ENCODE measurements at regions not wholly inside any gene's neighbourhood (a gene's known extent, or its start where the extent isn't known, plus 50 kb on each side); places are given as distances from the start of the nearest gene placed in this dataset.
"Not testable (repeated sequence)": the region's sequence is repeated elsewhere in the genome, so short reads cannot be mapped to it uniquely, and the experiment has no call there.

- DNase-seq (ENCODE audit: low read depth) = peak; percentile 22
- no peak overlapping the region for H3K4me3 ChIP-seq (ENCODE audit: low read depth, low read length)
Observed at GRCh38 chr2:183868707-183869106, 729.6 kb upstream of the ZNF804A start.

GRCh38 chr2:183872131-183872530 is 726.2 kb upstream of the ZNF804A start:
- TF ChIP-seq, protein P1, sequence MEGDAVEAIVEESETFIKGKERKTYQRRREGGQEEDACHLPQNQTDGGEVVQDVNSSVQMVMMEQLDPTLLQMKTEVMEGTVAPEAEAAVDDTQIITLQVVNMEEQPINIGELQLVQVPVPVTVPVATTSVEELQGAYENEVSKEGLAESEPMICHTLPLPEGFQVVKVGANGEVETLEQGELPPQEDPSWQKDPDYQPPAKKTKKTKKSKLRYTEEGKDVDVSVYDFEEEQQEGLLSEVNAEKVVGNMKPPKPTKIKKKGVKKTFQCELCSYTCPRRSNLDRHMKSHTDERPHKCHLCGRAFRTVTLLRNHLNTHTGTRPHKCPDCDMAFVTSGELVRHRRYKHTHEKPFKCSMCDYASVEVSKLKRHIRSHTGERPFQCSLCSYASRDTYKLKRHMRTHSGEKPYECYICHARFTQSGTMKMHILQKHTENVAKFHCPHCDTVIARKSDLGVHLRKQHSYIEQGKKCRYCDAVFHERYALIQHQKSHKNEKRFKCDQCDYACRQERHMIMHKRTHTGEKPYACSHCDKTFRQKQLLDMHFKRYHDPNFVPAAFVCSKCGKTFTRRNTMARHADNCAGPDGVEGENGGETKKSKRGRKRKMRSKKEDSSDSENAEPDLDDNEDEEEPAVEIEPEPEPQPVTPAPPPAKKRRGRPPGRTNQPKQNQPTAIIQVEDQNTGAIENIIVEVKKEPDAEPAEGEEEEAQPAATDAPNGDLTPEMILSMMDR (conservative IDR thresholded peaks at IDR 0.05; ENCODE audit: low read depth, low read length) = no peak
- no peak overlapping the region for H3K4me3 ChIP-seq (ENCODE audit: low read depth, low read length)

More at GRCh38 chr2:183868707-183869106, 729.6 kb upstream of the ZNF804A start:
- TF ChIP-seq, protein P1 (conservative IDR thresholded peaks at IDR 0.05; ENCODE audit: low read depth, low read length) = no peak

DNA sequence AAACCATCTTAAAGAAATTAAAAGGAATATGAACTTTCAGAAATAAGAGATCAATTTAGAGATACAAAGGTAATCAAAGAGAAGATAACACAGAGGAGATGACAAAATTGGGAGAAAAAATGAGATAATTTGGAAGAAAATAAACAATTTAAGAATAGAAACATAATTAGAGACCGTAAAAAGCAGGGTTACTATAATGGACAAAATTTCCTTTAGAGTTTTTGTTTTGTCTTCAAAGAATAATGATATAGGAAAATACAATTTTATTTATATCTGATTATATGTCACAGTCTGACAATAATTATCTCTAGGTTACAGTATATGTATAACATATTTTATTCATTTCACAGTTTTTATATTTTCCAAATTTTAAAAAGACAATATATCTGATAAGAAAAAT is 716.4 kb upstream of the ZNF804A start:
- no peak overlapping the region for H3K4me3 ChIP-seq (ENCODE audit: low read depth, low read length)
- TF ChIP-seq, protein P1 (conservative IDR thresholded peaks at IDR 0.05; ENCODE audit: low read depth, low read length) = no peak

More at GRCh38 chr2:183872131-183872530, 726.2 kb upstream of the ZNF804A start:
- no peak for DNase-seq (ENCODE audit: low read depth)

GRCh38 chr2:183892315-183892941 is 705.9 kb upstream of the ZNF804A start:
- DNase-seq (ENCODE audit: low read depth) = no peak
- TF ChIP-seq, protein P1 (conservative IDR thresholded peaks at IDR 0.05; ENCODE audit: low read depth, low read length) = no peak
- no peak overlapping the region for H3K4me3 ChIP-seq (ENCODE audit: low read depth, low read length)

More for the DNA sequence above, 716.4 kb upstream of the ZNF804A start:
- DNase-seq (ENCODE audit: low read depth) = no peak

DNA sequence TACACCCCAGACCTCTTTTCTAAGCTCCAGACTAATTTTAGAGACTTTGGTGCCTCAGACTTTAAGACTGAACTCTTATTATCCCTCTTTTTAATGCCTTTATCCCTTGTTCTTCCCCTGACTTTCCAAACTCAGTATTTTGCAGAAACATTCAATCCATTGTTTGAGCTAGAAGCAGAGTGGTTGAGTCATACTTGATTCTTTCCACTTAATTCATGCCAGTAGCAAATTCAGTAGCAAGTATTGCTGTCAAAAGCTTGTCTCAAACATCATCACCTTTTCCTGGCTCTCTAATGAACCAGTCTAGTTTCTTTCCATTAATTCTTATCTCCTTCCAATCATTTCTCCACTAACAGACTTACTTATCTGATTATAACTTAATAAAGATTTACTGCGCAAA is 699.7 kb upstream of the ZNF804A start:
- no peak for DNase-seq (ENCODE audit: low read depth)
- TF ChIP-seq, protein P1 (conservative IDR thresholded peaks at IDR 0.05; ENCODE audit: low read depth, low read length) = no peak
- H3K4me3 ChIP-seq (ENCODE audit: low read depth, low read length) = no peak overlapping the region

GRCh38 chr2:183901931-183902330 is 696.4 kb upstream of the ZNF804A start:
- H3K4me3 ChIP-seq (ENCODE audit: low read depth, low read length) = no peak overlapping the region
- TF ChIP-seq, protein P1 (conservative IDR thresholded peaks at IDR 0.05; ENCODE audit: low read depth, low read length) = no peak
- no peak for DNase-seq (ENCODE audit: low read depth)

DNA sequence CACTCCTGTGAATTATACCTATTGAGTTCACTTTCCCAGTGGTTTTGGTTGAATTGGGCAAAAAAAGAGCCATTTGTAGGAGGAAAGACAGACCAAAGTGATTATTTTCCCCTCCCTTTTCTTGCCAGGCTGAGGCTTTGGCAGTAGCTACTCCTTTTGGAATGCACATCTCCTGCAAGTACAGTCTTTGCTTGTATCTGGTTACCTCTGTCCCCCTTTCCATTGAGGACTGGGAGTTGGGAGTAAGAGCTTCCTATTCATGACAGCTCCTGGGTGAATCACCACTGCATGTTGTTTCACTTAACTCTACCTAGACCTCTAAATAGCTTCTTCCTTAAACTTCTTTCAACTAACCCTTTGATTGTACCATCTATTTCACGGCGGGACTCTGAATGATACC is 695.3 kb upstream of the ZNF804A start:
- TF ChIP-seq, protein P1 (conservative IDR thresholded peaks at IDR 0.05; ENCODE audit: low read depth, low read length) = no peak
- DNase-seq (ENCODE audit: low read depth) = no peak
- H3K4me3 ChIP-seq (ENCODE audit: low read depth, low read length) = no peak overlapping the region

GRCh38 chr2:183916041-183916440 is 682.3 kb upstream of the ZNF804A start:
- not testable (repeated sequence) for H3K4me3 ChIP-seq (ENCODE audit: low read depth, low read length); DNase-seq (ENCODE audit: low read depth)

All from choroid plexus epithelial cell (primary cell).